ENCODE measurements at regions not wholly inside any gene's neighbourhood (a gene's known extent, or its start where the extent isn't known, plus 50 kb on each side); places are given as distances from the start of the nearest gene placed in this dataset.

GRCh38 chr7:25780904-25781303, 371.1 kb upstream of the NFE2L3 start:
- DNase-seq (ENCODE audit: low spot score), result no peak

- no peak for DNase-seq (ENCODE audit: low spot score)
These were observed 370.3 kb upstream of the NFE2L3 start for GRCh38 chr7:25781704-25782103.

- no peak for DNase-seq (ENCODE audit: low spot score)
These were observed 365.1 kb upstream of the NFE2L3 start for GRCh38 chr7:25786936-25787335.

GRCh38 chr7:25787336-25787735, 364.7 kb upstream of the NFE2L3 start:
- no peak for DNase-seq (ENCODE audit: low spot score)

- no peak for DNase-seq (ENCODE audit: low spot score)
These were observed 363.6 kb upstream of the NFE2L3 start for GRCh38 chr7:25788371-25788770.

- DNase-seq (ENCODE audit: low spot score), result no peak
These were observed 362.9 kb upstream of the NFE2L3 start for GRCh38 chr7:25788961-25789620.

GRCh38 chr7:25789701-25790640, 362.0 kb upstream of the NFE2L3 start:
- no peak for DNase-seq (ENCODE audit: low spot score)

GRCh38 chr7:25790963-25791362, 361.0 kb upstream of the NFE2L3 start:
- DNase-seq (ENCODE audit: low spot score), result no peak

GRCh38 chr7:25792586-25792985, 359.4 kb upstream of the NFE2L3 start:
- DNase-seq (ENCODE audit: low spot score), result no peak

GRCh38 chr7:25795824-25796235, 356.2 kb upstream of the NFE2L3 start:
- no peak for DNase-seq (ENCODE audit: low spot score)

- no peak for DNase-seq (ENCODE audit: low spot score)
These were observed 353.7 kb upstream of the NFE2L3 start for GRCh38 chr7:25798344-25798743.

GRCh38 chr7:25801214-25801613, 350.8 kb upstream of the NFE2L3 start:
- no peak for DNase-seq (ENCODE audit: low spot score)

GRCh38 chr7:25802057-25802456, 349.9 kb upstream of the NFE2L3 start:
- no peak for DNase-seq (ENCODE audit: low spot score)

- DNase-seq (ENCODE audit: low spot score), result no peak
These were observed 349.5 kb upstream of the NFE2L3 start for GRCh38 chr7:25802473-25802872.

- no peak for DNase-seq (ENCODE audit: low spot score)
These were observed 348.7 kb upstream of the NFE2L3 start for GRCh38 chr7:25803117-25803887.

GRCh38 chr7:25804154-25804553, 347.8 kb upstream of the NFE2L3 start:
- DNase-seq (ENCODE audit: low spot score), result no peak

GRCh38 chr7:25805027-25805687, 346.8 kb upstream of the NFE2L3 start:
- no peak for DNase-seq (ENCODE audit: low spot score)

GRCh38 chr7:25807086-25807611, 344.8 kb upstream of the NFE2L3 start:
- DNase-seq (ENCODE audit: low spot score), result no peak

- DNase-seq (ENCODE audit: low spot score), result no peak
These were observed 342.6 kb upstream of the NFE2L3 start for GRCh38 chr7:25809441-25809840.

GRCh38 chr7:25812086-25812850, 339.7 kb upstream of the NFE2L3 start:
- DNase-seq (ENCODE audit: low spot score), result no peak

- DNase-seq (ENCODE audit: low spot score), result no peak
These were observed 338.6 kb upstream of the NFE2L3 start for GRCh38 chr7:25813381-25813780.
